Peyer's patch (tissue), 4 donors: ENCODE measurements at regions not wholly inside any gene's neighbourhood (a gene's known extent, or its start where the extent isn't known, plus 50 kb on each side); places are given as distances from the start of the nearest gene placed in this dataset.

Experiments used
- DNase-seq, 3 donors: peaks; one replicate each; pipeline ENCODE4 v3.0.0-alpha.2; 2017 to 2019
- H3K27ac ChIP-seq, 4 donors: fragments of 200-600 bp; sonication (generic); one replicate each; pipeline ENCODE4 v1.5.1; 2016 to 2019
- H3K27me3 ChIP-seq, 2 donors: fragments of 200-600 bp; sonication (generic); one replicate each; pipeline ENCODE4 v1.5.1; 2019
- H3K36me3 ChIP-seq, 3 donors: fragments of 200-600 bp; sonication (generic); one replicate each; pipeline ENCODE4 v1.5.1; 2016 to 2019
- H3K4me1 ChIP-seq, 4 donors: fragments of 200-600 bp; sonication (generic); one replicate each; pipeline ENCODE4 v1.5.1; 2016 to 2019
- H3K4me3 ChIP-seq, 4 donors: fragments of 200-600 bp; sonication (generic); 1 replicate in 3 of 4; 2 replicates in 1 of 4; pipeline ENCODE4 v1.5.1; 2016 to 2019; ENCODE audit warnings: mild to moderate bottlenecking in 1 of 4
- H3K9me3 ChIP-seq, 4 donors: fragments of 200-600 bp; sonication (generic); one replicate each; pipeline ENCODE4 v1.5.1; 2016 to 2019; ENCODE audit warnings: mild to moderate bottlenecking in 1 of 4
- CTCF ChIP-seq, 6 experiments: fragments of 450-650 bp in 4 of 6; fragments of 200-600 bp in 2 of 6; sonication (generic) in 1 of 6; IDR thresholded peaks; one replicate each; pipeline ENCODE4 v1.5.1; 2017 to 2019; ENCODE audit warnings: antibody characterized with exemption in 6 of 6, mild to moderate bottlenecking in 3 of 6, moderate library complexity in 1 of 6
- POLR2A ChIP-seq, 2 donors: fragments of 450-650 bp; IDR thresholded peaks; one replicate each; pipeline ENCODE4 v1.5.1; 2017; ENCODE audit warnings: antibody characterized with exemption in 2 of 2, mild to moderate bottlenecking in 2 of 2, moderate library complexity in 2 of 2

GRCh38 chr15:58286523-58286922, 145.3 kb upstream of the LIPC start:
- no peaks in the 10 kb centered on the region for H3K9me3 ChIP-seq
- no peak for DNase-seq
- no peaks in the 10 kb centered on the region for H3K4me1 ChIP-seq
- no peak overlapping the region for H3K27ac ChIP-seq
- TF ChIP-seq CTCF (IDR thresholded peaks at IDR 0.05) (no peak), POLR2A (IDR thresholded peaks at IDR 0.05) (no peak)
- H3K36me3 ChIP-seq, result no peaks in the 10 kb centered on the region
- H3K4me3 ChIP-seq, result no peak overlapping the region
- H3K27me3 ChIP-seq, result no peaks in the 10 kb centered on the region

DNA sequence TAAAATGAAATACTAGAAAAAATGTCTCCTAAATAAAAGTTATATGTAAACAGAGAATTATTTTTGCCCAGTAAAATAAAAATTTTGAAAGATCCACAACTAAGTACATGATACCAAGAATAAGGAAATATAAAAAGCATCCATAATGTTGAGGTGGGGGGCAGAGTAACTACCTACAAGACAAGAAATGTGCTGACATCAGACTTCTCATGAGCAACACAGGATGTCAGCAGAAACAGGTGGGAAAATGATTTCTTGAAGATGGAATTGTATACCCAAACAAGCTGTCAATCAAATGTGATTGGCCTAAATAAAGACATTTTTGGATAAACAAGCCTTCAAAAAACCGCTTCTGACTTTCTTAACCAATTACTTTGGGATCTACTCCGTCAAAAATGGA, 143.9 kb upstream of the LIPC start:
- Histone ChIP-seq H3K27ac (no peak overlapping the region), H3K4me1 (no peaks in the 10 kb centered on the region), H3K4me3 (no peak overlapping the region), H3K9me3 (no peaks in the 10 kb centered on the region), H3K36me3 (no peaks in the 10 kb centered on the region), H3K27me3 (no peaks in the 10 kb centered on the region)
- TF ChIP-seq POLR2A (IDR thresholded peaks at IDR 0.05), result no peak
- TF ChIP-seq CTCF (IDR thresholded peaks at IDR 0.05), result no peak
- no peak for DNase-seq

DNA sequence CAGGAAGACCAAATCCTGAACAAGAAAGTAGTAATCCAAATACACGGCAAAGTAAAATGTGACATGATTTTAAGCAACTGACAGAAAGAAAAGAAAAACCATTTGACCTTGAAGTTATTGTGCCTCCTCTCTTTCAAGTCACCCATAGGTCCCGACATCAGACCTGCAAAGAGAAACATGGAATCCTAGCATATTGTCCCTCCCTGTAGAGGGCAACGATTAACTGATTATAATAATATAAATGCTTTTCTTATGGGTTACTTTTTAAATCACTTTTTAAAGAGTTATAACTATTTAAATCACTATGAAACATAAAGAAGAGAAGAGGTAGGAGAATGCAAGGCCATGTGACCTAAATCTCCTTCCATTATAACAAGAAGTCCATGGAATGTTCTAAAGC, 143.2 kb upstream of the LIPC start:
- H3K27ac ChIP-seq, result no peak overlapping the region
- no peak for DNase-seq
- no peaks in the 10 kb centered on the region for H3K9me3 ChIP-seq
- TF ChIP-seq POLR2A (IDR thresholded peaks at IDR 0.05) (no peak), CTCF (IDR thresholded peaks at IDR 0.05) (no peak)
- no peaks in the 10 kb centered on the region for H3K4me1 ChIP-seq
- no peak overlapping the region for H3K4me3 ChIP-seq
- no peaks in the 10 kb centered on the region for H3K27me3 ChIP-seq
- no peaks in the 10 kb centered on the region for H3K36me3 ChIP-seq

DNA sequence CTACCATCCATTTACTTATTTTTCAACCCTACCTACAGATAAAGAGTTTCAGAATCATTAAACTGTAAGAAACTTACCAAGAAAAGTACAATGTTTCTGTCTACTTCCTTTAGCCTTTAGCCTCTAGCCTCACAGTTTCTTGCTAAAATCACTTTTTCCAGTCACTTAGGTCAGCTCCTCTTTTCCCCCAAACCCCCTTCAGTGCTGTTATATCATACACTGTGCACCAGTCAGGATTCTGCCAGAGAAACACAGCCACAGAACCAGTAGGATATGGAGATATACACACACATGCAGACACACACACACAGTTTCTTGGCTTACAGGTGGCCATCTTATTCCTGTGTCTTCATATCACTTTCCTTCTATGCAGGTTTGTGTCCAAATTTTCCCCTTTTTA, 139.9 kb upstream of the LIPC start:
- Histone ChIP-seq H3K36me3 (no peaks in the 10 kb centered on the region), H3K9me3 (no peaks in the 10 kb centered on the region), H3K4me1 (no peaks in the 10 kb centered on the region), H3K4me3 (no peak overlapping the region), H3K27ac (no peak overlapping the region), H3K27me3 (no peaks in the 10 kb centered on the region)
- DNase-seq, result no peak
- TF ChIP-seq CTCF (IDR thresholded peaks at IDR 0.05), result no peak
- TF ChIP-seq POLR2A (IDR thresholded peaks at IDR 0.05), result no peak

DNA sequence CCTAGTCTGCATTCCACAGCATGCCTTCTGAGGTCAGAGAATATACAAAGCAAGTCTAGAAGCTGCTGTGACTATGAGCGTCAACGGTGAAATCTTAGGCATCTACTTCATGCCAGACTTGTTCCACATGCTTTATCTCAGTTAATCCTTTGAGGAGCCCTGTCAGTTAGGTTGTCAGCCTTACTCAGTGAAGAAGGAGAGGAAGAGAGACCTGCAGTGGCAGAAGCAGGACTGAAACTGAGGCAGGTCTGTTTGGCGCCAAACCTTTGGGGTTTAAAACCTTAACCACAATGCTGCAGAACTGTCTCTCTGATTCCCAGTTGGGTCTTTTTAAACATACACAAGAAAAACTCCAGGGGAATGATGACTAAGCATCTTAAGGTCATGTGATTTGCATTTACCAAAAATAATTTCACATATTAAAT, 139.0 kb upstream of the LIPC start:
- no peaks in the 10 kb centered on the region for H3K27me3 ChIP-seq
- H3K27ac ChIP-seq, result no peak overlapping the region
- no peaks in the 10 kb centered on the region for H3K9me3 ChIP-seq
- H3K4me3 ChIP-seq, result no peak overlapping the region
- H3K36me3 ChIP-seq, result no peaks in the 10 kb centered on the region
- no peaks in the 10 kb centered on the region for H3K4me1 ChIP-seq
- TF ChIP-seq POLR2A (IDR thresholded peaks at IDR 0.05), result no peak
- no peak for TF ChIP-seq CTCF (IDR thresholded peaks at IDR 0.05)
- DNase-seq, result no peak
